ENCODE measurements at regions not wholly inside any gene's neighbourhood (a gene's known extent, or its start where the extent isn't known, plus 50 kb on each side); places are given as distances from the start of the nearest gene placed in this dataset.

DNA sequence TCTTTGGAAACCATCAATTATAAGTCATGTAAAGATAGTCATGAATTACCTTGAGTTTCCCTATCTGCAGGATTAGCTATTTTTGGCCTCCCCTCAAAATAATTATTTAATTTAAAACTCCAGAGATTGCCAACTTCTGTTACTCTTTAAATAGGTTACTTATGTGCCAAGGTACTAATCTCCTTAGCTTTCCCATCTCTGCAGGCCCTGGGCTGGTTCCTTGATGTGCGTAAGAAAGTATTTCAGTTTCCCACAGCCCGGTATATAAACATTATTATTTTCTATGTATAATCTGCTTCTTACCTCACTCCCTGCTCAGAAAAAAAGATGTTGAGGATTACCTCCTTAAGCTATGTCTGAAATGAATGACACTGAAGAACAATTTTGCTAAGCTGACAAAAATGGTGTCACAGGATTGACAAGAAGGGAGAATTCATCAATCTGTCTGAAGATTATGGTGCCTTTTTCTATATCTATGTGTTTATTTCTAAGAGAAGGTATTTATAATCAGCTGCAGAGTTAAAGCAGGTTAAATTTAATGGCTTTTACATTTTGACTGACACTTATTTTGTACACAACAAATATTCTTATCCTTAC, 1697.2 kb upstream of the PCDH20 start:
- TF ChIP-seq, protein P1, sequence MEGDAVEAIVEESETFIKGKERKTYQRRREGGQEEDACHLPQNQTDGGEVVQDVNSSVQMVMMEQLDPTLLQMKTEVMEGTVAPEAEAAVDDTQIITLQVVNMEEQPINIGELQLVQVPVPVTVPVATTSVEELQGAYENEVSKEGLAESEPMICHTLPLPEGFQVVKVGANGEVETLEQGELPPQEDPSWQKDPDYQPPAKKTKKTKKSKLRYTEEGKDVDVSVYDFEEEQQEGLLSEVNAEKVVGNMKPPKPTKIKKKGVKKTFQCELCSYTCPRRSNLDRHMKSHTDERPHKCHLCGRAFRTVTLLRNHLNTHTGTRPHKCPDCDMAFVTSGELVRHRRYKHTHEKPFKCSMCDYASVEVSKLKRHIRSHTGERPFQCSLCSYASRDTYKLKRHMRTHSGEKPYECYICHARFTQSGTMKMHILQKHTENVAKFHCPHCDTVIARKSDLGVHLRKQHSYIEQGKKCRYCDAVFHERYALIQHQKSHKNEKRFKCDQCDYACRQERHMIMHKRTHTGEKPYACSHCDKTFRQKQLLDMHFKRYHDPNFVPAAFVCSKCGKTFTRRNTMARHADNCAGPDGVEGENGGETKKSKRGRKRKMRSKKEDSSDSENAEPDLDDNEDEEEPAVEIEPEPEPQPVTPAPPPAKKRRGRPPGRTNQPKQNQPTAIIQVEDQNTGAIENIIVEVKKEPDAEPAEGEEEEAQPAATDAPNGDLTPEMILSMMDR (IDR thresholded peaks at IDR 0.05): no peak
- TF ChIP-seq POLR2AphosphoS5 (IDR thresholded peaks at IDR 0.05) (no peak), EP300 (IDR thresholded peaks at IDR 0.05) (no peak)

Data from esophagus muscularis mucosa (tissue), 4 donors.